HUES48 (cell line): ENCODE measurements at regions not wholly inside any gene's neighbourhood (a gene's known extent, or its start where the extent isn't known, plus 50 kb on each side); places are given as distances from the start of the nearest gene placed in this dataset.
A peak's percentile ranks its signal among the peaks of the same experiment; 100 is the strongest.

Source experiments
- H3K27ac ChIP-seq: one replicate; pipeline ENCODE4 v1.7.0; 2013; ENCODE audit warnings: low read depth, low read length, inconsistent platforms
- H3K27me3 ChIP-seq: 2 replicates; pipeline ENCODE4 v1.6.1; 2013; ENCODE audit warnings: mild to moderate bottlenecking, low read length; ENCODE audit not compliant: control insufficient read depth, insufficient read depth
- H3K36me3 ChIP-seq: 2 replicates; pipeline ENCODE4 v1.6.1; 2013; ENCODE audit warnings: low read length; ENCODE audit not compliant: control insufficient read depth, insufficient read depth
- H3K4me1 ChIP-seq: 2 replicates; pipeline ENCODE4 v1.6.1; 2013; ENCODE audit warnings: mild to moderate bottlenecking, low read length; ENCODE audit not compliant: control insufficient read depth, insufficient read depth
- H3K4me3 ChIP-seq: 2 replicates; pipeline ENCODE4 v1.5.1; 2013; ENCODE audit warnings: mild to moderate bottlenecking, low read depth, low read length
- H3K9ac ChIP-seq: 2 replicates; pipeline ENCODE4 v1.6.1; 2013; ENCODE audit warnings: mild to moderate bottlenecking, low read depth, low read length, moderate library complexity
- H3K9me3 ChIP-seq: 2 replicates; pipeline ENCODE4 v1.6.1; 2013; ENCODE audit warnings: low read length; ENCODE audit not compliant: control insufficient read depth, insufficient read depth

GRCh38 chr10:33791272-33791660 is 456.8 kb upstream of the NRP1 start:
- Histone ChIP-seq H3K27ac (no peak overlapping the region), H3K4me3 (no peak overlapping the region), H3K9ac (no peak overlapping the region), H3K27me3 (no peaks in the 10 kb centered on the region), H3K36me3 (no peaks in the 10 kb centered on the region), H3K9me3 (no peaks in the 10 kb centered on the region), H3K4me1 (peaks cover 13% of the 10 kb centered on the region)

GRCh38 chr10:33790521-33791271 is 456.2 kb upstream of the NRP1 start:
- H3K9me3 ChIP-seq, result no peaks in the 10 kb centered on the region
- no peaks in the 10 kb centered on the region for H3K36me3 ChIP-seq
- no peak overlapping the region for H3K9ac ChIP-seq
- H3K27ac ChIP-seq, result no peak overlapping the region
- peaks cover 13% of the 10 kb centered on the region for H3K4me1 ChIP-seq
- H3K27me3 ChIP-seq, result no peaks in the 10 kb centered on the region
- no peak overlapping the region for H3K4me3 ChIP-seq

- Histone ChIP-seq H3K4me3 (no peak overlapping the region), H3K4me1 (no peaks in the 10 kb centered on the region), H3K27ac (no peak overlapping the region), H3K9me3 (no peaks in the 10 kb centered on the region), H3K27me3 (no peaks in the 10 kb centered on the region), H3K36me3 (no peaks in the 10 kb centered on the region), H3K9ac (no peak overlapping the region)
These were observed 449.1 kb upstream of the NRP1 start for GRCh38 chr10:33783557-33783956.

GRCh38 chr10:33783078-33783477 is 448.6 kb upstream of the NRP1 start:
- Histone ChIP-seq H3K9ac (no peak overlapping the region), H3K4me1 (no peaks in the 10 kb centered on the region), H3K27ac (no peak overlapping the region), H3K9me3 (no peaks in the 10 kb centered on the region), H3K4me3 (no peak overlapping the region), H3K36me3 (no peaks in the 10 kb centered on the region), H3K27me3 (no peaks in the 10 kb centered on the region)

GRCh38 chr10:33781606-33782395 is 447.3 kb upstream of the NRP1 start:
- no peaks in the 10 kb centered on the region for H3K27me3 ChIP-seq
- H3K9ac ChIP-seq, result no peak overlapping the region
- no peaks in the 10 kb centered on the region for H3K9me3 ChIP-seq
- H3K36me3 ChIP-seq, result no peaks in the 10 kb centered on the region
- no peak overlapping the region for H3K27ac ChIP-seq
- H3K4me3 ChIP-seq, result no peak overlapping the region
- H3K4me1 ChIP-seq, result no peaks in the 10 kb centered on the region

- Histone ChIP-seq H3K27me3 (no peaks in the 10 kb centered on the region), H3K9me3 (no peaks in the 10 kb centered on the region), H3K4me1 (no peaks in the 10 kb centered on the region), H3K4me3 (no peak overlapping the region), H3K36me3 (no peaks in the 10 kb centered on the region), H3K27ac (no peak overlapping the region), H3K9ac (no peak overlapping the region)
These were observed 446.5 kb upstream of the NRP1 start for GRCh38 chr10:33780961-33781360.

GRCh38 chr10:33777223-33777622 is 442.8 kb upstream of the NRP1 start:
- H3K9me3 ChIP-seq, result no peaks in the 10 kb centered on the region
- H3K27me3 ChIP-seq, result no peaks in the 10 kb centered on the region
- no peak overlapping the region for H3K27ac ChIP-seq
- H3K9ac ChIP-seq, result no peak overlapping the region
- H3K4me3 ChIP-seq, result no peak overlapping the region
- H3K36me3 ChIP-seq, result no peaks in the 10 kb centered on the region
- H3K4me1 ChIP-seq, result peaks cover 19% of the 10 kb centered on the region

GRCh38 chr10:33776419-33777070 is 442.1 kb upstream of the NRP1 start:
- H3K9me3 ChIP-seq, result no peaks in the 10 kb centered on the region
- H3K4me3 ChIP-seq, result no peak overlapping the region
- no peak overlapping the region for H3K27ac ChIP-seq
- no peaks in the 10 kb centered on the region for H3K36me3 ChIP-seq
- peaks cover 25% of the 10 kb centered on the region for H3K4me1 ChIP-seq
- no peak overlapping the region for H3K9ac ChIP-seq
- no peaks in the 10 kb centered on the region for H3K27me3 ChIP-seq

GRCh38 chr10:33774857-33775256 is 440.4 kb upstream of the NRP1 start:
- Histone ChIP-seq H3K4me3 (no peak overlapping the region), H3K9ac (no peak overlapping the region), H3K36me3 (no peaks in the 10 kb centered on the region), H3K9me3 (no peaks in the 10 kb centered on the region), H3K4me1 (peaks cover 32% of the 10 kb centered on the region), H3K27ac (no peak overlapping the region), H3K27me3 (no peaks in the 10 kb centered on the region)

GRCh38 chr10:33773886-33774480 is 439.5 kb upstream of the NRP1 start:
- H3K9ac ChIP-seq, result peak overlapping the region; percentile 16; the same call in 1 of the 2 replicates
- no peaks in the 10 kb centered on the region for H3K27me3 ChIP-seq
- peaks cover 32% of the 10 kb centered on the region for H3K4me1 ChIP-seq
- no peak overlapping the region for H3K4me3 ChIP-seq
- no peaks in the 10 kb centered on the region for H3K36me3 ChIP-seq
- H3K9me3 ChIP-seq, result no peaks in the 10 kb centered on the region
- peak overlapping the region; percentile 94 for H3K27ac ChIP-seq

GRCh38 chr10:33773253-33773573 is 438.7 kb upstream of the NRP1 start:
- H3K9ac ChIP-seq, result peak overlapping the region; percentile 16
- no peaks in the 10 kb centered on the region for H3K27me3 ChIP-seq
- peak overlapping the region; percentile 94 for H3K27ac ChIP-seq
- H3K4me3 ChIP-seq, result no peak overlapping the region
- H3K4me1 ChIP-seq, result peaks cover 32% of the 10 kb centered on the region
- no peaks in the 10 kb centered on the region for H3K36me3 ChIP-seq
- H3K9me3 ChIP-seq, result no peaks in the 10 kb centered on the region
